22Rv1 (cell line): ENCODE measurements at regions not wholly inside any gene's neighbourhood (a gene's known extent, or its start where the extent isn't known, plus 50 kb on each side); places are given as distances from the start of the nearest gene placed in this dataset.

ENCODE experiments used
- ZFX ChIP-seq: fragments of 450-650 bp; IDR thresholded peaks from 2 replicates; pipeline ENCODE4 v1.6.1; 2017; ENCODE audit warnings: antibody characterized with exemption, borderline replicate concordance
- TF ChIP-seq, protein P1 (sequence below): fragments of 450-650 bp; IDR thresholded peaks from 2 replicates; pipeline ENCODE4 v1.5.1; 2017; ENCODE audit warnings: mild to moderate bottlenecking

- TF ChIP-seq, protein P1, sequence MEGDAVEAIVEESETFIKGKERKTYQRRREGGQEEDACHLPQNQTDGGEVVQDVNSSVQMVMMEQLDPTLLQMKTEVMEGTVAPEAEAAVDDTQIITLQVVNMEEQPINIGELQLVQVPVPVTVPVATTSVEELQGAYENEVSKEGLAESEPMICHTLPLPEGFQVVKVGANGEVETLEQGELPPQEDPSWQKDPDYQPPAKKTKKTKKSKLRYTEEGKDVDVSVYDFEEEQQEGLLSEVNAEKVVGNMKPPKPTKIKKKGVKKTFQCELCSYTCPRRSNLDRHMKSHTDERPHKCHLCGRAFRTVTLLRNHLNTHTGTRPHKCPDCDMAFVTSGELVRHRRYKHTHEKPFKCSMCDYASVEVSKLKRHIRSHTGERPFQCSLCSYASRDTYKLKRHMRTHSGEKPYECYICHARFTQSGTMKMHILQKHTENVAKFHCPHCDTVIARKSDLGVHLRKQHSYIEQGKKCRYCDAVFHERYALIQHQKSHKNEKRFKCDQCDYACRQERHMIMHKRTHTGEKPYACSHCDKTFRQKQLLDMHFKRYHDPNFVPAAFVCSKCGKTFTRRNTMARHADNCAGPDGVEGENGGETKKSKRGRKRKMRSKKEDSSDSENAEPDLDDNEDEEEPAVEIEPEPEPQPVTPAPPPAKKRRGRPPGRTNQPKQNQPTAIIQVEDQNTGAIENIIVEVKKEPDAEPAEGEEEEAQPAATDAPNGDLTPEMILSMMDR: no peak
- no peak for TF ChIP-seq ZFX
Measured at GRCh38 chr2:222105046-222105445, 193.8 kb downstream of the PAX3 start.
